Hepatocyte (in vitro differentiated cells): ENCODE measurements at regions not wholly inside any gene's neighbourhood (a gene's known extent, or its start where the extent isn't known, plus 50 kb on each side); places are given as distances from the start of the nearest gene placed in this dataset.

Experiments
- DNase-seq: peaks from one replicate; pipeline ENCODE4 v3.0.0-alpha.2; 2016; ENCODE audit warnings: low spot score
- H2AFZ ChIP-seq: fragments of 200-600 bp; sonication (generic); 2 replicates; pipeline ENCODE4 v1.6.0; 2016; ENCODE audit warnings: antibody characterized with exemption, mild to moderate bottlenecking
- H3K27ac ChIP-seq: fragments of 200-600 bp; sonication (generic); 2 replicates; pipeline ENCODE4 v1.5.1; 2016; ENCODE audit warnings: mild to moderate bottlenecking
- H3K27me3 ChIP-seq: fragments of 200-600 bp; sonication (generic); 2 replicates; pipeline ENCODE4 v1.6.1; 2016
- H3K36me3 ChIP-seq: fragments of 200-600 bp; sonication (generic); replicated peaks from 2 replicates; pipeline ENCODE4 v1.5.1; 2016; ENCODE audit warnings: low read depth; ENCODE audit not compliant: insufficient read depth
- H3K4me1 ChIP-seq: fragments of 200-600 bp; sonication (generic); 2 replicates; pipeline ENCODE4 v1.5.1; 2016; ENCODE audit warnings: mild to moderate bottlenecking, moderate library complexity; ENCODE audit not compliant: insufficient read depth
- H3K4me2 ChIP-seq: fragments of 200-600 bp; sonication (generic); 2 replicates; pipeline ENCODE4 v1.6.0; 2016
- H3K4me3 ChIP-seq: fragments of 200-600 bp; sonication (generic); 2 replicates; pipeline ENCODE4 v1.5.1; 2016; ENCODE audit warnings: mild to moderate bottlenecking
- H3K79me2 ChIP-seq: fragments of 200-600 bp; sonication (generic); 2 replicates; pipeline ENCODE4 v1.6.0; 2017; ENCODE audit warnings: mild to moderate bottlenecking
- H3K9me2 ChIP-seq: fragments of 200-600 bp; sonication (generic); replicated peaks from 2 replicates; pipeline ENCODE4 v1.6.0; 2017; ENCODE audit warnings: mild to moderate bottlenecking; ENCODE audit not compliant: insufficient read depth
- H3K9me3 ChIP-seq: fragments of 200-600 bp; sonication (generic); 2 replicates; pipeline ENCODE4 v1.5.1; 2016; ENCODE audit warnings: low read depth, mild to moderate bottlenecking
- H4K20me1 ChIP-seq: fragments of 200-600 bp; sonication (generic); 2 replicates; pipeline ENCODE4 v1.6.0; 2016; ENCODE audit warnings: mild to moderate bottlenecking; ENCODE audit not compliant: insufficient read depth, poor library complexity, severe bottlenecking
- EZH2 ChIP-seq: fragments of 200-600 bp; sonication (generic); IDR thresholded peaks from 2 replicates; pipeline ENCODE4 v1.6.1; 2016; ENCODE audit warnings: antibody characterized with exemption, mild to moderate bottlenecking, borderline replicate concordance
- EZH2phosphoT487 ChIP-seq: fragments of 200-600 bp; sonication (generic); IDR thresholded peaks from one replicate; pipeline ENCODE4 v1.6.1; 2018; ENCODE audit warnings: antibody characterized with exemption, mild to moderate bottlenecking, low read depth, moderate library complexity; ENCODE audit not compliant: unreplicated experiment, severe bottlenecking
- WGBS: methylation state at CpG from one replicate; pipeline ENCODE4 v1.1.6; 2016; ENCODE audit warnings: low lambda C conversion rate; ENCODE audit errors: missing lambda C conversion rate; 5-methylcytosine and 5-hydroxymethylcytosine counted together
- TF ChIP-seq, protein P1 (sequence below): fragments of 200-600 bp; sonication (generic); IDR thresholded peaks from 2 replicates; pipeline ENCODE4 v1.5.1; 2016; ENCODE audit warnings: antibody characterized with exemption, mild to moderate bottlenecking; ENCODE audit not compliant: poor library complexity

GRCh38 chr7:115869190-115869589, 161.4 kb downstream of the TFEC start:
- no peaks in the 10 kb centered on the region for H3K9me3 ChIP-seq
- no peak overlapping the region for H3K4me2 ChIP-seq
- no peaks in the 10 kb centered on the region for H3K27me3 ChIP-seq
- H2AFZ ChIP-seq = no peak overlapping the region
- no peaks in the 10 kb centered on the region for H3K79me2 ChIP-seq
- no peak overlapping the region for H3K4me3 ChIP-seq
- TF ChIP-seq EZH2 (no peak), EZH2phosphoT487 (no peak)
- TF ChIP-seq, protein P1, sequence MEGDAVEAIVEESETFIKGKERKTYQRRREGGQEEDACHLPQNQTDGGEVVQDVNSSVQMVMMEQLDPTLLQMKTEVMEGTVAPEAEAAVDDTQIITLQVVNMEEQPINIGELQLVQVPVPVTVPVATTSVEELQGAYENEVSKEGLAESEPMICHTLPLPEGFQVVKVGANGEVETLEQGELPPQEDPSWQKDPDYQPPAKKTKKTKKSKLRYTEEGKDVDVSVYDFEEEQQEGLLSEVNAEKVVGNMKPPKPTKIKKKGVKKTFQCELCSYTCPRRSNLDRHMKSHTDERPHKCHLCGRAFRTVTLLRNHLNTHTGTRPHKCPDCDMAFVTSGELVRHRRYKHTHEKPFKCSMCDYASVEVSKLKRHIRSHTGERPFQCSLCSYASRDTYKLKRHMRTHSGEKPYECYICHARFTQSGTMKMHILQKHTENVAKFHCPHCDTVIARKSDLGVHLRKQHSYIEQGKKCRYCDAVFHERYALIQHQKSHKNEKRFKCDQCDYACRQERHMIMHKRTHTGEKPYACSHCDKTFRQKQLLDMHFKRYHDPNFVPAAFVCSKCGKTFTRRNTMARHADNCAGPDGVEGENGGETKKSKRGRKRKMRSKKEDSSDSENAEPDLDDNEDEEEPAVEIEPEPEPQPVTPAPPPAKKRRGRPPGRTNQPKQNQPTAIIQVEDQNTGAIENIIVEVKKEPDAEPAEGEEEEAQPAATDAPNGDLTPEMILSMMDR = no peak
- 59% methylated on average over 3 of the region's 3 CpGs for WGBS
- H3K27ac ChIP-seq = no peak overlapping the region
- DNase-seq = no peak
- H3K9me2 ChIP-seq = no peaks in the 10 kb centered on the region
- no peaks in the 10 kb centered on the region for H3K4me1 ChIP-seq
- no peaks in the 10 kb centered on the region for H3K36me3 ChIP-seq
- no peaks in the 10 kb centered on the region for H4K20me1 ChIP-seq

DNA sequence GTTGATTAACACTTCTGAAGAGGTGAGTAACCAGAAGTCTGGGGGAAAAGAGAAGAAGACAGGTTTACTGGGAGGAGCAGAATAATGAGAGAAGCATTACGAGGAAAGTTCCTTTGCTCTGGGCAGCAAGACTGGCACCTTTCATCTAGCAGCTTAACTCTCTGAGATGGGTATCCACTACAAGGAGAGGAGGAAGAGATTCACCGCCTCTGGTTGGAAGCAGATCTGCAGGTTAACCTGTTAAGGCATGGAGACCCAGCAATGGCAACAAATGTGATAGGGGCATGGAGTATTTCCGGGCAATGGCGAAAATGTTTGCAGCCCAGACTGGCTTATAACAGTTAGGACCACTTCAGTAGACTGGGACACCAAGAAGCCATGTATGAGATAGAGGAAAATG, 162.2 kb downstream of the TFEC start:
- Histone ChIP-seq H3K79me2 (no peaks in the 10 kb centered on the region), H3K9me3 (no peaks in the 10 kb centered on the region), H2AFZ (no peak overlapping the region), H3K9me2 (no peaks in the 10 kb centered on the region), H3K27me3 (no peaks in the 10 kb centered on the region), H3K27ac (no peak overlapping the region), H3K4me3 (no peak overlapping the region), H3K4me2 (no peak overlapping the region), H3K4me1 (no peaks in the 10 kb centered on the region), H3K36me3 (no peaks in the 10 kb centered on the region), H4K20me1 (no peaks in the 10 kb centered on the region)
- TF ChIP-seq EZH2phosphoT487 = no peak
- 94% methylated on average over 4 of the region's 4 CpGs for WGBS
- no peak for DNase-seq

DNA sequence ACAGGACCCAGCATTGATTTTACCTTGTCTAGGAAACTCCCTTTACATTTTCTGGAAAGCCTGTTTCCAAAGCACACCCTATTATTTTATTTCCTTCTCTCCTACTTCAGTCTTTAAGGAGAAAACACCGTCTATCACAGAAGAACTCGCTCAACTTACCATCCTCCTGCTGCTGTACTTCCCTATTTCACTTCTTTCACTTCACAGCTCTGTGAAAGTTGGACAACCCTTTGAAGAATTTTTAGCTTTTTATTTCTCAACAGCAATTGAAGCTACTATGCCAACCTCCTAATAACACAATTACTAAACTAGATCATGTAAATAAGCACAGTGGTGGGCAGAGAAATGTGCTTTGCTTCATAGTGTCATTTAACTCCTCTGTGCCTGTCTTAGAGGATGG, 166.5 kb downstream of the TFEC start:
- no peak overlapping the region for H3K4me2 ChIP-seq
- H2AFZ ChIP-seq = no peak overlapping the region
- H3K27me3 ChIP-seq = no peaks in the 10 kb centered on the region
- H3K36me3 ChIP-seq = no peaks in the 10 kb centered on the region
- no peak overlapping the region for H3K4me3 ChIP-seq
- H3K9me2 ChIP-seq = no peaks in the 10 kb centered on the region
- H4K20me1 ChIP-seq = no peaks in the 10 kb centered on the region
- H3K27ac ChIP-seq = no peak overlapping the region
- no peaks in the 10 kb centered on the region for H3K4me1 ChIP-seq
- H3K9me3 ChIP-seq = no peaks in the 10 kb centered on the region
- no peaks in the 10 kb centered on the region for H3K79me2 ChIP-seq
- WGBS = 95% methylated on average over 2 of the region's 2 CpGs
- no peak for DNase-seq
- TF ChIP-seq, protein P1 = no peak
- TF ChIP-seq EZH2phosphoT487 = no peak
- TF ChIP-seq EZH2 = no peak

GRCh38 chr7:115851291-115851690, 179.3 kb downstream of the TFEC start:
- Histone ChIP-seq H3K27me3 (no peaks in the 10 kb centered on the region), H3K4me2 (no peak overlapping the region), H3K79me2 (no peaks in the 10 kb centered on the region), H4K20me1 (no peaks in the 10 kb centered on the region), H3K9me3 (no peaks in the 10 kb centered on the region), H3K4me1 (no peaks in the 10 kb centered on the region), H3K9me2 (no peaks in the 10 kb centered on the region), H3K27ac (no peak overlapping the region), H2AFZ (no peak overlapping the region), H3K36me3 (no peaks in the 10 kb centered on the region), H3K4me3 (no peak overlapping the region)
- TF ChIP-seq, protein P1 = peak; percentile 51
- no peak for TF ChIP-seq EZH2phosphoT487
- WGBS = 72% methylated on average over 1 of the region's 1 CpG
- DNase-seq = peak; percentile 53
